Esophagus squamous epithelium (tissue), 5 donors: ENCODE measurements at regions not wholly inside any gene's neighbourhood (a gene's known extent, or its start where the extent isn't known, plus 50 kb on each side); places are given as distances from the start of the nearest gene placed in this dataset.

Source experiments
- DNase-seq: peaks from one replicate; lab custom pipeline; 2025; lab: John Stamatoyannopoulos, UW
- H3K27ac ChIP-seq, 4 donors: fragments of 200-600 bp; sonication (generic); one replicate each; pipeline ENCODE4 v1.5.1; 2016 to 2019; ENCODE audit warnings: mild to moderate bottlenecking in 1 of 4
- H3K27me3 ChIP-seq, 4 donors: fragments of 200-600 bp; sonication (generic); 1 replicate in 3 of 4; 2 replicates in 1 of 4; pipeline versions ENCODE4 v1.5.1 to v1.6.0; 2017 to 2021; ENCODE audit warnings: antibody characterized with exemption in 1 of 4
- H3K36me3 ChIP-seq, 3 donors: fragments of 200-600 bp; sonication (generic); one replicate each; pipeline ENCODE4 v1.5.1; 2016 to 2019
- H3K4me1 ChIP-seq, 3 donors: fragments of 200-600 bp; sonication (generic); one replicate each; pipeline ENCODE4 v1.5.1; 2017 to 2019
- H3K4me3 ChIP-seq, 4 donors: fragments of 200-600 bp; sonication (generic); 1 replicate in 3 of 4; 2 replicates in 1 of 4; pipeline ENCODE4 v1.5.1; 2016 to 2019; ENCODE audit warnings: mild to moderate bottlenecking in 2 of 4, moderate library complexity in 1 of 4
- H3K9me3 ChIP-seq, 3 donors: fragments of 200-600 bp; sonication (generic); one replicate each; pipeline ENCODE4 v1.5.1; 2016 to 2019
- CTCF ChIP-seq, 6 experiments: fragments of 450-650 bp in 4 of 6; fragments of 200-600 bp in 2 of 6; sonication (generic) in 2 of 6; IDR thresholded peaks; one replicate each; pipeline ENCODE4 v1.5.1; 2016 to 2019; ENCODE audit warnings: antibody characterized with exemption in 6 of 6, mild to moderate bottlenecking in 4 of 6, moderate library complexity in 4 of 6
- POLR2A ChIP-seq, 4 donors: fragments of 450-650 bp; IDR thresholded peaks; one replicate each; pipeline ENCODE4 v1.6.1; 2017; ENCODE audit warnings: antibody characterized with exemption in 4 of 4, mild to moderate bottlenecking in 4 of 4, moderate library complexity in 3 of 4
- WGBS, 2 donors: methylation state at CpG; one replicate each; pipeline ENCODE4 v1.1.5; 2018; 5-methylcytosine and 5-hydroxymethylcytosine counted together
- intact Hi-C: fragments of 100-400 bp; cut with DNase I; formaldehyde crosslinking; loops from one replicate; pipeline ENCODE4 v1.15.0; 2022
- donor health status: DM: yes; HTN: yes; CAD: no.

GRCh38 chr20:20989081-20989480 lies 117.1 kb downstream of the LINC00237 start:
- 46 to 54% methylated on average over 3 of the region's 3 CpGs for WGBS, 2 donors
- Histone ChIP-seq H3K27ac (no peak overlapping the region), H3K4me3 (no peak overlapping the region), H3K27me3 (peaks cover 0 to 10% (median 0%) of the 10 kb centered on the region in 4 donors), H3K36me3 (no peaks in the 10 kb centered on the region), H3K9me3 (no peaks in the 10 kb centered on the region), H3K4me1 (no peaks in the 10 kb centered on the region)
- DNase-seq, result no peak
- TF ChIP-seq POLR2A (IDR thresholded peaks at IDR 0.05), result no peak
- no peak for TF ChIP-seq CTCF (IDR thresholded peaks at IDR 0.05)
- intact Hi-C loops, result no loop called here

GRCh38 chr20:20979934-20980333 lies 126.2 kb downstream of the LINC00237 start:
- H3K36me3 ChIP-seq, result no peaks in the 10 kb centered on the region
- no peak overlapping the region for H3K4me3 ChIP-seq
- no peaks in the 10 kb centered on the region for H3K4me1 ChIP-seq
- no peaks in the 10 kb centered on the region for H3K27me3 ChIP-seq
- H3K9me3 ChIP-seq, result no peaks in the 10 kb centered on the region
- TF ChIP-seq POLR2A (IDR thresholded peaks at IDR 0.05) (no peak), CTCF (IDR thresholded peaks at IDR 0.05) (no peak)
- intact Hi-C loops, result no loop called here
- no peak for DNase-seq
- no peak overlapping the region for H3K27ac ChIP-seq

- 71 to 81% methylated on average over 5 of the region's 5 CpGs for WGBS, 2 donors
- DNase-seq, result no peak
- Histone ChIP-seq H3K4me1 (no peaks in the 10 kb centered on the region), H3K4me3 (no peak overlapping the region), H3K27ac (no peak overlapping the region), H3K9me3 (no peaks in the 10 kb centered on the region), H3K36me3 (no peaks in the 10 kb centered on the region), H3K27me3 (no peaks in the 10 kb centered on the region)
- TF ChIP-seq POLR2A (IDR thresholded peaks at IDR 0.05), result no peak
- TF ChIP-seq CTCF (IDR thresholded peaks at IDR 0.05), result no peak
- intact Hi-C loops, result no loop called here
Observed at GRCh38 chr20:20977786-20978185, 128.4 kb downstream of the LINC00237 start.

- WGBS, 2 donors, result 58 to 94% methylated on average over 1 of the region's 1 CpG
- H3K4me1 ChIP-seq, result no peaks in the 10 kb centered on the region
- H3K27me3 ChIP-seq, result peaks cover 0 to 4% (median 0%) of the 10 kb centered on the region in 4 donors
- H3K27ac ChIP-seq, result no peak overlapping the region
- H3K36me3 ChIP-seq, result no peaks in the 10 kb centered on the region
- H3K9me3 ChIP-seq, result no peaks in the 10 kb centered on the region
- intact Hi-C loops, result no loop called here
- no peak overlapping the region for H3K4me3 ChIP-seq
- no peak for DNase-seq
- TF ChIP-seq CTCF (IDR thresholded peaks at IDR 0.05) (no peak), POLR2A (IDR thresholded peaks at IDR 0.05) (no peak)
Observed at GRCh38 chr20:20972490-20972889, 133.7 kb downstream of the LINC00237 start.

GRCh38 chr20:20971810-20972209 lies 134.3 kb downstream of the LINC00237 start:
- 69 to 74% methylated on average over 6 of the region's 6 CpGs for WGBS, 2 donors
- TF ChIP-seq POLR2A (IDR thresholded peaks at IDR 0.05), result no peak
- no peak for TF ChIP-seq CTCF (IDR thresholded peaks at IDR 0.05)
- H3K27ac ChIP-seq, result no peak overlapping the region
- intact Hi-C loops, result no loop called here
- H3K4me3 ChIP-seq, result no peak overlapping the region
- H3K27me3 ChIP-seq, result peaks cover 0 to 4% (median 0%) of the 10 kb centered on the region in 4 donors
- no peaks in the 10 kb centered on the region for H3K4me1 ChIP-seq
- H3K9me3 ChIP-seq, result no peaks in the 10 kb centered on the region
- no peak for DNase-seq
- H3K36me3 ChIP-seq, result no peaks in the 10 kb centered on the region
